ENCODE measurements at regions not wholly inside any gene's neighbourhood (a gene's known extent, or its start where the extent isn't known, plus 50 kb on each side); places are given as distances from the start of the nearest gene placed in this dataset.

- Histone ChIP-seq H3K27me3 (ENCODE audit: control insufficient read depth, low read length) (peaks cover 31% of the 10 kb centered on the region), H4K20me1 (ENCODE audit: control insufficient read depth, insufficient read depth, low read depth, low read length) (no peaks in the 10 kb centered on the region), H3K4me2 (ENCODE audit: low read length) (no peak overlapping the region), H3K36me3 (ENCODE audit: control insufficient read depth, low read length) (no peaks in the 10 kb centered on the region), H3K4me3 (ENCODE audit: low read length) (no peak overlapping the region), H3K4me1 (ENCODE audit: control insufficient read depth, low read length) (peaks cover 4% of the 10 kb centered on the region; the same call in 1 of the 2 replicates), H3K9me3 (ENCODE audit: control insufficient read depth, insufficient read depth, low read length) (peaks cover 7% of the 10 kb centered on the region; the same call in 1 of the 2 replicates), H3K79me2 (ENCODE audit: control insufficient read depth, low read length) (no peaks in the 10 kb centered on the region), H3K9me2 (replicated peaks; ENCODE audit: control insufficient read depth, low read length) (no peaks in the 10 kb centered on the region), H3F3A (ENCODE audit: control insufficient read depth, insufficient read depth) (no peaks in the 10 kb centered on the region), H3K27ac (ENCODE audit: low read depth, low read length) (no peak overlapping the region)
- TF ChIP-seq EZH2phosphoT487 (IDR thresholded peaks at IDR 0.05; ENCODE audit: borderline replicate concordance, low read length) (no peak), CTCF (IDR thresholded peaks at IDR 0.05; ENCODE audit: low read depth, low read length, poor library complexity, severe bottlenecking) (no peak)
Observed at GRCh38 chr9:91151718-91152095, 210.0 kb downstream of the AUH start.

- Histone ChIP-seq H3K27me3 (ENCODE audit: control insufficient read depth, low read length) (peaks cover 11% of the 10 kb centered on the region), H3K9me2 (replicated peaks; ENCODE audit: control insufficient read depth, low read length) (no peaks in the 10 kb centered on the region), H4K20me1 (ENCODE audit: control insufficient read depth, insufficient read depth, low read depth, low read length) (no peaks in the 10 kb centered on the region), H3K4me1 (ENCODE audit: control insufficient read depth, low read length) (peaks cover 4% of the 10 kb centered on the region; the same call in 1 of the 2 replicates), H3K9me3 (ENCODE audit: control insufficient read depth, insufficient read depth, low read length) (peaks cover 7% of the 10 kb centered on the region; the same call in 1 of the 2 replicates), H3K79me2 (ENCODE audit: control insufficient read depth, low read length) (no peaks in the 10 kb centered on the region), H3K4me2 (ENCODE audit: low read length) (no peak overlapping the region), H3K27ac (ENCODE audit: low read depth, low read length) (no peak overlapping the region), H3F3A (ENCODE audit: control insufficient read depth, insufficient read depth) (no peaks in the 10 kb centered on the region), H3K36me3 (ENCODE audit: control insufficient read depth, low read length) (no peaks in the 10 kb centered on the region), H3K4me3 (ENCODE audit: low read length) (no peak overlapping the region)
- TF ChIP-seq CTCF (IDR thresholded peaks at IDR 0.05; ENCODE audit: low read depth, low read length, poor library complexity, severe bottlenecking) (no peak), EZH2phosphoT487 (IDR thresholded peaks at IDR 0.05; ENCODE audit: borderline replicate concordance, low read length) (no peak)
Observed at GRCh38 chr9:91154686-91155085, 207.0 kb downstream of the AUH start.

GRCh38 chr9:91155181-91155580, 206.5 kb downstream of the AUH start:
- H3K27ac ChIP-seq (ENCODE audit: low read depth, low read length), result no peak overlapping the region
- no peak for TF ChIP-seq CTCF (IDR thresholded peaks at IDR 0.05; ENCODE audit: low read depth, low read length, poor library complexity, severe bottlenecking)
- no peak for TF ChIP-seq EZH2phosphoT487 (IDR thresholded peaks at IDR 0.05; ENCODE audit: borderline replicate concordance, low read length)
- H3K9me2 ChIP-seq (replicated peaks; ENCODE audit: control insufficient read depth, low read length), result no peaks in the 10 kb centered on the region
- peaks cover 11% of the 10 kb centered on the region for H3K27me3 ChIP-seq (ENCODE audit: control insufficient read depth, low read length)
- H3K79me2 ChIP-seq (ENCODE audit: control insufficient read depth, low read length), result no peaks in the 10 kb centered on the region
- peaks cover 4% of the 10 kb centered on the region; the same call in 1 of the 2 replicates for H3K4me1 ChIP-seq (ENCODE audit: control insufficient read depth, low read length)
- no peaks in the 10 kb centered on the region for H3F3A ChIP-seq (ENCODE audit: control insufficient read depth, insufficient read depth)
- peaks cover 7% of the 10 kb centered on the region; the same call in 1 of the 2 replicates for H3K9me3 ChIP-seq (ENCODE audit: control insufficient read depth, insufficient read depth, low read length)
- H4K20me1 ChIP-seq (ENCODE audit: control insufficient read depth, insufficient read depth, low read depth, low read length), result no peaks in the 10 kb centered on the region
- no peak overlapping the region for H3K4me2 ChIP-seq (ENCODE audit: low read length)
- H3K4me3 ChIP-seq (ENCODE audit: low read length), result no peak overlapping the region
- no peaks in the 10 kb centered on the region for H3K36me3 ChIP-seq (ENCODE audit: control insufficient read depth, low read length)

All from DOHH2 (cell line).